Sciatic nerve (tissue), 2 donors: ENCODE measurements at regions not wholly inside any gene's neighbourhood (a gene's known extent, or its start where the extent isn't known, plus 50 kb on each side); places are given as distances from the start of the nearest gene placed in this dataset.

Experiments used
- ATAC-seq: fragments of 200-7000 bp; cut with Tn5 transposase; one replicate; pipeline ENCODE4 v1.9.1; 2020; ENCODE audit warnings: mild to moderate bottlenecking, moderate library complexity
- DNase-seq: peaks from one replicate; pipeline ENCODE4 v3.0.0-alpha.2; 2020; ENCODE audit warnings: low spot score
- intact Hi-C: fragments of 100-400 bp; cut with DNase I; formaldehyde crosslinking; loops from one replicate; pipeline ENCODE4 v1.14.2; 2022
- donor health status: DM: no; HTN: no; CAD: no.
- donor health status: DM: no; HTN: no; CAD: no.

DNA sequence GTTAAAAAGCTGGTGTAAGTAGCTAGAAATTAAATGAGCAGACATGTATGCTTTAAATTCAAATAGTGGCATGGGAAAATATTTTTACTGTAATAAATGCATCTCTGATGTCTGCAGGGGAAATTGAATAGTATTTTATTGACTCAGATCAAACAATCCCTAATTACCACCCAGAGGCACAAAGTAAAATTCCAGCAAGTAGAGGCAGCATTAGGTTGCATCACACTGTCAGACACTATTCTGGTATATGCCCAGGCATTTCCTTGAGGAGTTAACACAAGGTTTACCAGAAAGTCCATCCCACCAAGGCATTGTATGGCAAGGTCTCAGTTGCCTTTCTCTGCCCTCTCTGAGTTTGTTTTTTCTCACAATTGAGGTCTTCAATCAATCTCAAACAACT is 201.6 kb upstream of the KITLG start:
- ATAC-seq: no peak

DNA sequence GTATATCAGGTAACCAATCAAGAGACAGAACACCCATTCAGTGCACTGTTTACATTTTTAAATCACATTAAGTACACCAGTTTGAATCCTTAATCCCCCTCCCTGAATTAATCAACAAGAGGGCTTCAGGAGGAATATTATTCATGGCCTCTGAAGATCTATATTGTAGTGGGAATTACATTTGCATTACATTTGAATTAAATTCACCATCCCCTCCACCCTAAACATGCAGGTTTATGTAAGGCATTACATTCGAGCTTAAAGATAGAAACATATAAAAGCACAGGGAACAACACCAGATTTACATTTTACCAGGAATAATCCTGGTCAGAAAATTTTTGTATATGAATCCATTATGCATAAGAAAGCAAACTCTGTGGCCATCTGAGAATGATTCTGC is 197.8 kb upstream of the KITLG start:
- intact Hi-C loops: no loop called here
- ATAC-seq (no peak), DNase-seq (no peak)

More for the DNA sequence above, 201.6 kb upstream of the KITLG start:
- no peak for DNase-seq
- intact Hi-C loops: no loop called here

GRCh38 chr12:88775742-88776151 is 195.5 kb upstream of the KITLG start:
- intact Hi-C loops: no loop called here
- no peak for DNase-seq

GRCh38 chr12:88767699-88768098 is 187.4 kb upstream of the KITLG start:
- DNase-seq: no peak
- intact Hi-C loops: no loop called here
- no peak for ATAC-seq

More at GRCh38 chr12:88775742-88776151, 195.5 kb upstream of the KITLG start:
- no peak for ATAC-seq

GRCh38 chr12:88764781-88765480 is 184.7 kb upstream of the KITLG start:
- intact Hi-C loops: no loop called here
- DNase-seq: no peak
- ATAC-seq: no peak

GRCh38 chr12:88763536-88764100 is 183.3 kb upstream of the KITLG start:
- intact Hi-C loops: no loop called here
- ATAC-seq (peak; percentile 28), DNase-seq (no peak)

- DNase-seq (no peak), ATAC-seq (no peak)
- intact Hi-C loops: no loop called here
Observed at GRCh38 chr12:88758176-88758575, 177.9 kb upstream of the KITLG start.

GRCh38 chr12:88756917-88757316 is 176.6 kb upstream of the KITLG start:
- DNase-seq (no peak), ATAC-seq (no peak)
- intact Hi-C loops: no loop called here

DNA sequence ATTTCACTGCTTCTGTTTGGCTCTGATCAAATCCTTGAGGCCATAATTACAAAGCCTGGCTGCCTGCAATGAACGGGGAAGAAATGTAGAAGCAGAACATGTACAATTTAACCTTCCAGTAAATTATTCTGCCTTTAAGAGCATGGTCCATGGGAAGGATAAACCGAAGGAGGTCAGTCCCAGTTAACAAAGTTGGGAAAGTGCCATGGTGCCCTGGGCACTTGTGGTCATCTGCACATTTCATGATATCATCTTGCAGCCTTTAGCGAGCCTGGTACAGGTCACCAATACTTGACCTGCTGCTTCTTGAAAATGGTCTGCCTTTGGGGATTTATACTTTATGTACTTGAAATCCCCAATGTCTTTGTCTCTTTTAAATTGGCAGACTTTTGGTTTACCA is 175.9 kb upstream of the KITLG start:
- no peak for DNase-seq
- ATAC-seq: no peak
- intact Hi-C loops: no loop called here

- intact Hi-C loops: no loop called here
- ATAC-seq (no peak), DNase-seq (no peak)
Observed at GRCh38 chr12:88753707-88754106, 173.4 kb upstream of the KITLG start.

GRCh38 chr12:88753066-88753465 is 172.8 kb upstream of the KITLG start:
- DNase-seq (no peak), ATAC-seq (no peak)
- intact Hi-C loops: no loop called here

DNA sequence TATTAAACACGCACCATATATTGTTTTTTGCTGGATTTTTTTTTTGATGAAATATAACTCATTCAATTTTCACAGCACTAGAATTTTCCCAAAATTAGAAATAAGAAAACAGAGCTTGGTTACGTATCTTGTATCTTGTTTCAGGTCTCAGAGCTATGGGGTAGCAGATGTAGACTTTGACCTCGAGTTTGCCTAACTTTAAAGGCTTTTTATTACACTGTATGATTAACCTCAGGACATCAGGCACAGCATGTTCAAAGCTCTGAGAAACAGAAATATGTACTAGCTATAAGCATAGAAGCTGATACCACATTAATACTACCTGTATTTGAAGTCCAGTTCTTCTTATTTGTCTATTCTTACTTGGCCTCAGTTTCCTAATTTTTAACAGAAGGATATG is 171.9 kb upstream of the KITLG start:
- intact Hi-C loops: no loop called here
- ATAC-seq (no peak), DNase-seq (no peak)

- intact Hi-C loops: no loop called here
- no peak for ATAC-seq
- no peak for DNase-seq
Observed at GRCh38 chr12:88750867-88751543, 170.7 kb upstream of the KITLG start.

GRCh38 chr12:88746386-88746785 is 166.1 kb upstream of the KITLG start:
- DNase-seq (no peak), ATAC-seq (no peak)
- intact Hi-C loops: no loop called here

- DNase-seq: no peak
- ATAC-seq: no peak
Observed at GRCh38 chr12:88743946-88744685, 163.8 kb upstream of the KITLG start.

GRCh38 chr12:88737838-88738472 is 157.7 kb upstream of the KITLG start:
- ATAC-seq: no peak

More at GRCh38 chr12:88743946-88744685, 163.8 kb upstream of the KITLG start:
- intact Hi-C loops: no loop called here

DNA sequence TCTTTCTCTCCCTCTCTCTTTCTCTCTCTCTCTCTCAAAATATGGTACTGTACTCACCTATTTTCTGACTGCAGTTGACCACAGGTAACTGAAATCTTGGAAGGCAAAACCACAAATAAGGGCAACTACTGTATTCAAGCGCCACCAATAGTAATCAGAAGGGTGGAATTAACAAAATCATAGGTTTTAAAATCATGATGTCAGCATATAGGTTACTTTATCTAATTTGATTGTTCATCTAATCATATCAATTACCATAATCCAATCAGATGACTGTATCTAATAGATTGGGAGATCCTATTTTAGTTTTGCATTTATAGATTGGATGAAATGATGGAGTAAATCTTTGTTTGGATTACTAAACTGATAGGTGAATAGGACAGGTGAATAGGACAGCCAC is 155.8 kb upstream of the KITLG start:
- ATAC-seq (no peak), DNase-seq (no peak)
- intact Hi-C loops: no loop called here

More at GRCh38 chr12:88737838-88738472, 157.7 kb upstream of the KITLG start:
- DNase-seq: no peak
- intact Hi-C loops: no loop called here

GRCh38 chr12:88733008-88733407 is 152.7 kb upstream of the KITLG start:
- intact Hi-C loops: no loop called here
- DNase-seq (no peak), ATAC-seq (no peak)

GRCh38 chr12:88729196-88729595 is 148.9 kb upstream of the KITLG start:
- no peak for DNase-seq
- ATAC-seq: no peak

More at GRCh38 chr12:88729196-88729595, 148.9 kb upstream of the KITLG start:
- intact Hi-C loops: no loop called here
